SK-MEL-5 (cell line): ENCODE measurements at regions not wholly inside any gene's neighbourhood (a gene's known extent, or its start where the extent isn't known, plus 50 kb on each side); places are given as distances from the start of the nearest gene placed in this dataset.
"Not testable (repeated sequence)": the region's sequence is repeated elsewhere in the genome, so short reads cannot be mapped to it uniquely, and the experiment has no call there.

Experiments used
- DNase-seq: peaks from one replicate; pipeline ENCODE4 v3.0.0-alpha.2; 2016; ENCODE audit warnings: low read depth, low spot score
- in situ Hi-C: cut with HindIII; loops from 2 replicates; pipeline ENCODE4 v1.10.0; 2016; ENCODE audit warnings: low sequenced_read_pairs, high pct_unique_total_duplicates, low pct_unique_long_range_greater_than_20kb

GRCh38 chr16:85196976-85197375, 84.7 kb upstream of the CIBAR2 start:
- in situ Hi-C loops: no loop called here

GRCh38 chr16:85197611-85198566, 85.6 kb upstream of the CIBAR2 start:
- no peak for DNase-seq
- in situ Hi-C loops: no loop called here

More at GRCh38 chr16:85196976-85197375, 84.7 kb upstream of the CIBAR2 start:
- DNase-seq: no peak

GRCh38 chr16:85199069-85199725, 86.9 kb upstream of the CIBAR2 start:
- no peak for DNase-seq
- in situ Hi-C loops: no loop called here

GRCh38 chr16:85199880-85200279, 87.6 kb upstream of the CIBAR2 start:
- in situ Hi-C loops: no loop called here
- no peak for DNase-seq

- in situ Hi-C loops: no loop called here
- no peak for DNase-seq
Observed at GRCh38 chr16:85200471-85201278, 88.4 kb upstream of the CIBAR2 start.

- in situ Hi-C loops: no loop called here
- no peak for DNase-seq
Observed at GRCh38 chr16:85201574-85201973, 89.3 kb upstream of the CIBAR2 start.

GRCh38 chr16:85202051-85202601, 89.9 kb upstream of the CIBAR2 start:
- DNase-seq: no peak
- in situ Hi-C loops: no loop called here

GRCh38 chr16:85202631-85203461, 90.6 kb upstream of the CIBAR2 start:
- in situ Hi-C loops: no loop called here
- no peak for DNase-seq

GRCh38 chr16:85203462-85203813, 91.2 kb upstream of the CIBAR2 start:
- in situ Hi-C loops: no loop called here
- no peak for DNase-seq

- no peak for DNase-seq
- in situ Hi-C loops: no loop called here
Observed at GRCh38 chr16:85204242-85205010, 92.2 kb upstream of the CIBAR2 start.

- DNase-seq, in situ Hi-C loops: not testable (repeated sequence)
Observed at GRCh38 chr16:85205257-85205656, 93.0 kb upstream of the CIBAR2 start.

GRCh38 chr16:85205747-85206471, 93.6 kb upstream of the CIBAR2 start:
- in situ Hi-C loops: no loop called here
- no peak for DNase-seq

- DNase-seq: no peak
- in situ Hi-C loops: no loop called here
Observed at GRCh38 chr16:85206472-85207356, 94.4 kb upstream of the CIBAR2 start.

- no peak for DNase-seq
- in situ Hi-C loops: no loop called here
Observed at GRCh38 chr16:85207357-85207921, 95.2 kb upstream of the CIBAR2 start.

GRCh38 chr16:85208181-85208580, 95.9 kb upstream of the CIBAR2 start:
- in situ Hi-C loops: no loop called here
- DNase-seq: no peak
